GM12864 (cell line): ENCODE measurements at regions not wholly inside any gene's neighbourhood (a gene's known extent, or its start where the extent isn't known, plus 50 kb on each side); places are given as distances from the start of the nearest gene placed in this dataset.

Experiments used
- DNase-seq: peaks from one replicate; pipeline ENCODE4 v3.0.0-alpha.2; 2011; ENCODE audit warnings: low read depth
- H3K4me3 ChIP-seq: 2 replicates; pipeline ENCODE4 v1.5.1; 2011; ENCODE audit warnings: mild to moderate bottlenecking, low read depth, low read length, control low read depth
- CTCF ChIP-seq: IDR thresholded peaks from 2 replicates; pipeline ENCODE4 v1.5.1; 2011; ENCODE audit warnings: low read depth, mild to moderate bottlenecking, moderate library complexity, low read length, control low read depth, inconsistent platforms; ENCODE audit errors: missing control alignments

GRCh38 chr5:8756498-8757084, 789.3 kb downstream of the SEMA5A start:
- TF ChIP-seq CTCF = peak; percentile 32
- peak; percentile 4 for DNase-seq
- H3K4me3 ChIP-seq = no peak overlapping the region

- no peak for DNase-seq
- no peak overlapping the region for H3K4me3 ChIP-seq
- no peak for TF ChIP-seq CTCF
Measured at GRCh38 chr5:8765886-8766285, 780.0 kb downstream of the SEMA5A start.

- no peak overlapping the region for H3K4me3 ChIP-seq
- no peak for DNase-seq
- TF ChIP-seq CTCF = no peak
Measured at GRCh38 chr5:8766448-8766847, 779.4 kb downstream of the SEMA5A start.

- DNase-seq = no peak
- TF ChIP-seq CTCF = no peak
- H3K4me3 ChIP-seq = no peak overlapping the region
Measured at GRCh38 chr5:8767111-8767510, 778.8 kb downstream of the SEMA5A start.

- no peak for DNase-seq
- TF ChIP-seq CTCF = no peak
- no peak overlapping the region for H3K4me3 ChIP-seq
Measured at GRCh38 chr5:8767746-8768145, 778.1 kb downstream of the SEMA5A start.

- TF ChIP-seq CTCF = no peak
- no peak for DNase-seq
Measured at GRCh38 chr5:8769631-8770030, 776.2 kb downstream of the SEMA5A start.

GRCh38 chr5:8770431-8770830, 775.4 kb downstream of the SEMA5A start:
- no peak for TF ChIP-seq CTCF
- no peak overlapping the region for H3K4me3 ChIP-seq
- DNase-seq = no peak

More at GRCh38 chr5:8769631-8770030, 776.2 kb downstream of the SEMA5A start:
- no peak overlapping the region for H3K4me3 ChIP-seq
